Stimulated activated CD4-positive, alpha-beta T cell treated with anti-CD3 and anti-CD28 coated beads, Interleukin-15, amount 100 ng/mL, for 1 hour (primary cell): ENCODE measurements at regions not wholly inside any gene's neighbourhood (a gene's known extent, or its start where the extent isn't known, plus 50 kb on each side); places are given as distances from the start of the nearest gene placed in this dataset.

Experiments
- DNase-seq, 2 donors: peaks; one replicate each; pipeline ENCODE4 v3.0.0-alpha.2; 2020; ENCODE audit warnings: low read depth in 1 of 2, low spot score in 1 of 2

- no peak for DNase-seq
These were observed 327.2 kb upstream of the AKR1E2 start for GRCh38 chr10:4498711-4499251.

GRCh38 chr10:4494551-4494950 is 331.5 kb upstream of the AKR1E2 start:
- no peak for DNase-seq

- DNase-seq, result no peak
These were observed 333.8 kb upstream of the AKR1E2 start for GRCh38 chr10:4492202-4492601.

- no peak for DNase-seq
These were observed 337.1 kb upstream of the AKR1E2 start for GRCh38 chr10:4488904-4489303.

- no peak for DNase-seq
These were observed 340.4 kb upstream of the AKR1E2 start for GRCh38 chr10:4485636-4486035.

GRCh38 chr10:4483811-4484210 is 342.2 kb upstream of the AKR1E2 start:
- DNase-seq, result no peak

GRCh38 chr10:4482659-4483058 is 343.3 kb upstream of the AKR1E2 start:
- DNase-seq, result no peak

- DNase-seq, result no peak
These were observed 344.8 kb upstream of the AKR1E2 start for GRCh38 chr10:4481192-4481591.

- no peak for DNase-seq
These were observed 346.7 kb upstream of the AKR1E2 start for GRCh38 chr10:4479342-4479741.

GRCh38 chr10:4477664-4478063 is 348.3 kb upstream of the AKR1E2 start:
- no peak for DNase-seq

GRCh38 chr10:4475827-4476490 is 350.0 kb upstream of the AKR1E2 start:
- DNase-seq, result no peak

GRCh38 chr10:4474829-4475228 is 351.2 kb upstream of the AKR1E2 start:
- DNase-seq, result no peak

- DNase-seq, result no peak
These were observed 352.0 kb upstream of the AKR1E2 start for GRCh38 chr10:4473977-4474376.

GRCh38 chr10:4472190-4472904 is 353.7 kb upstream of the AKR1E2 start:
- no peak for DNase-seq

- no peak for DNase-seq
These were observed 355.7 kb upstream of the AKR1E2 start for GRCh38 chr10:4470231-4470835.

- no peak for DNase-seq
These were observed 358.5 kb upstream of the AKR1E2 start for GRCh38 chr10:4467481-4467880.

GRCh38 chr10:4460267-4460666 is 365.7 kb upstream of the AKR1E2 start:
- no peak for DNase-seq

- no peak for DNase-seq
These were observed 366.5 kb upstream of the AKR1E2 start for GRCh38 chr10:4459531-4459930.

GRCh38 chr10:4457597-4457996 is 368.4 kb upstream of the AKR1E2 start:
- DNase-seq, result no peak

- no peak for DNase-seq
These were observed 369.2 kb upstream of the AKR1E2 start for GRCh38 chr10:4456776-4457175.

- no peak for DNase-seq
These were observed 369.7 kb upstream of the AKR1E2 start for GRCh38 chr10:4456279-4456678.

- DNase-seq, result no peak
These were observed 372.1 kb upstream of the AKR1E2 start for GRCh38 chr10:4453950-4454349.
